Stimulated activated memory B cell treated with anti-CD40 and anti-IgM and Interleukin-4, amounts not matched to agents 10 μg/mL and 1 μg/mL and 100 μg/mL, for 72 hours (primary cell): ENCODE measurements at regions not wholly inside any gene's neighbourhood (a gene's known extent, or its start where the extent isn't known, plus 50 kb on each side); places are given as distances from the start of the nearest gene placed in this dataset.

Experiments
- ATAC-seq: fragments of 150-1000 bp; cut with Tn5 transposase; 2 replicates; pipeline ENCODE4 v1.10.0; 2021
- H3K27ac Mint-ChIP-seq: one replicate; pipeline ENCODE4 v1.8.0; 2022; ENCODE audit warnings: mild to moderate bottlenecking, mixed read lengths
- H3K27me3 Mint-ChIP-seq: one replicate; pipeline ENCODE4 v1.8.0; 2022; ENCODE audit warnings: mixed read lengths
- H3K36me3 Mint-ChIP-seq: one replicate; pipeline ENCODE4 v1.8.0; 2022; ENCODE audit warnings: mixed read lengths
- H3K4me1 Mint-ChIP-seq: one replicate; pipeline ENCODE4 v1.8.0; 2022; ENCODE audit warnings: mixed read lengths
- H3K4me3 Mint-ChIP-seq: one replicate; pipeline ENCODE4 v1.8.0; 2022; ENCODE audit warnings: mild to moderate bottlenecking, moderate library complexity, mixed read lengths
- H3K9me3 Mint-ChIP-seq: one replicate; pipeline ENCODE4 v1.8.0; 2022; ENCODE audit warnings: mixed read lengths

- no peaks in the 10 kb centered on the region for H3K36me3 Mint-ChIP-seq
- H3K9me3 Mint-ChIP-seq = peaks cover 10% of the 10 kb centered on the region
- H3K4me1 Mint-ChIP-seq = no peaks in the 10 kb centered on the region
- no peak for ATAC-seq
- no peaks in the 10 kb centered on the region for H3K27me3 Mint-ChIP-seq
- H3K4me3 Mint-ChIP-seq = no peak overlapping the region
- no peak overlapping the region for H3K27ac Mint-ChIP-seq
Observed at GRCh38 chr12:113659416-113659815, 187.7 kb upstream of the LHX5 start.

GRCh38 chr12:113659015-113659414, 187.3 kb upstream of the LHX5 start:
- Mint-ChIP-seq H3K36me3 (no peaks in the 10 kb centered on the region), H3K27me3 (no peaks in the 10 kb centered on the region), H3K4me3 (no peak overlapping the region), H3K9me3 (peaks cover 10% of the 10 kb centered on the region), H3K4me1 (no peaks in the 10 kb centered on the region), H3K27ac (no peak overlapping the region)
- ATAC-seq = no peak

GRCh38 chr12:113658006-113658655, 186.5 kb upstream of the LHX5 start:
- no peaks in the 10 kb centered on the region for H3K4me1 Mint-ChIP-seq
- no peaks in the 10 kb centered on the region for H3K36me3 Mint-ChIP-seq
- no peak overlapping the region for H3K4me3 Mint-ChIP-seq
- H3K9me3 Mint-ChIP-seq = peaks cover 17% of the 10 kb centered on the region
- H3K27me3 Mint-ChIP-seq = no peaks in the 10 kb centered on the region
- H3K27ac Mint-ChIP-seq = no peak overlapping the region
- no peak for ATAC-seq

GRCh38 chr12:113655919-113656318, 184.2 kb upstream of the LHX5 start:
- no peaks in the 10 kb centered on the region for H3K27me3 Mint-ChIP-seq
- no peak for ATAC-seq
- no peak overlapping the region for H3K27ac Mint-ChIP-seq
- no peaks in the 10 kb centered on the region for H3K4me1 Mint-ChIP-seq
- peaks cover 17% of the 10 kb centered on the region for H3K9me3 Mint-ChIP-seq
- no peaks in the 10 kb centered on the region for H3K36me3 Mint-ChIP-seq
- no peak overlapping the region for H3K4me3 Mint-ChIP-seq

GRCh38 chr12:113655479-113655878, 183.8 kb upstream of the LHX5 start:
- H3K4me1 Mint-ChIP-seq = no peaks in the 10 kb centered on the region
- no peaks in the 10 kb centered on the region for H3K36me3 Mint-ChIP-seq
- H3K27me3 Mint-ChIP-seq = no peaks in the 10 kb centered on the region
- peaks cover 17% of the 10 kb centered on the region for H3K9me3 Mint-ChIP-seq
- H3K27ac Mint-ChIP-seq = no peak overlapping the region
- ATAC-seq = no peak
- no peak overlapping the region for H3K4me3 Mint-ChIP-seq

GRCh38 chr12:113651662-113652061, 180.0 kb upstream of the LHX5 start:
- H3K36me3 Mint-ChIP-seq = no peaks in the 10 kb centered on the region
- H3K27ac Mint-ChIP-seq = no peak overlapping the region
- H3K27me3 Mint-ChIP-seq = peaks cover 31% of the 10 kb centered on the region
- H3K4me1 Mint-ChIP-seq = no peaks in the 10 kb centered on the region
- peaks cover 12% of the 10 kb centered on the region for H3K9me3 Mint-ChIP-seq
- H3K4me3 Mint-ChIP-seq = no peak overlapping the region
- ATAC-seq = no peak

- Mint-ChIP-seq H3K36me3 (no peaks in the 10 kb centered on the region), H3K4me3 (no peak overlapping the region), H3K9me3 (peaks cover 10% of the 10 kb centered on the region), H3K27me3 (peaks cover 37% of the 10 kb centered on the region), H3K4me1 (no peaks in the 10 kb centered on the region), H3K27ac (no peak overlapping the region)
- ATAC-seq = no peak
Observed at GRCh38 chr12:113650476-113650875, 178.8 kb upstream of the LHX5 start.

- Mint-ChIP-seq H3K36me3 (no peaks in the 10 kb centered on the region), H3K27me3 (peaks cover 48% of the 10 kb centered on the region), H3K4me3 (no peak overlapping the region), H3K27ac (no peak overlapping the region), H3K4me1 (no peaks in the 10 kb centered on the region), H3K9me3 (peaks cover 7% of the 10 kb centered on the region)
- ATAC-seq = no peak
Observed at GRCh38 chr12:113649256-113649830, 177.7 kb upstream of the LHX5 start.

GRCh38 chr12:113647048-113647447, 175.4 kb upstream of the LHX5 start:
- no peaks in the 10 kb centered on the region for H3K9me3 Mint-ChIP-seq
- no peak overlapping the region for H3K27ac Mint-ChIP-seq
- H3K27me3 Mint-ChIP-seq = peaks cover 69% of the 10 kb centered on the region
- no peak for ATAC-seq
- no peaks in the 10 kb centered on the region for H3K4me1 Mint-ChIP-seq
- no peaks in the 10 kb centered on the region for H3K36me3 Mint-ChIP-seq
- H3K4me3 Mint-ChIP-seq = no peak overlapping the region

GRCh38 chr12:113645603-113646002, 173.9 kb upstream of the LHX5 start:
- ATAC-seq = no peak
- Mint-ChIP-seq H3K4me3 (no peak overlapping the region), H3K27me3 (peaks cover 84% of the 10 kb centered on the region), H3K36me3 (no peaks in the 10 kb centered on the region), H3K4me1 (no peaks in the 10 kb centered on the region), H3K9me3 (no peaks in the 10 kb centered on the region), H3K27ac (no peak overlapping the region)

GRCh38 chr12:113645183-113645582, 173.5 kb upstream of the LHX5 start:
- H3K27me3 Mint-ChIP-seq = peaks cover 84% of the 10 kb centered on the region

GRCh38 chr12:113643177-113643974, 171.7 kb upstream of the LHX5 start:
- Mint-ChIP-seq H3K4me3 (no peak overlapping the region), H3K27ac (no peak overlapping the region), H3K9me3 (peaks cover 3% of the 10 kb centered on the region), H3K27me3 (peaks cover 85% of the 10 kb centered on the region), H3K36me3 (no peaks in the 10 kb centered on the region), H3K4me1 (peaks cover 5% of the 10 kb centered on the region)
- ATAC-seq = no peak

More at GRCh38 chr12:113645183-113645582, 173.5 kb upstream of the LHX5 start:
- no peaks in the 10 kb centered on the region for H3K36me3 Mint-ChIP-seq
- no peak for ATAC-seq
- no peak overlapping the region for H3K27ac Mint-ChIP-seq
- H3K9me3 Mint-ChIP-seq = no peaks in the 10 kb centered on the region
- H3K4me1 Mint-ChIP-seq = no peaks in the 10 kb centered on the region
- no peak overlapping the region for H3K4me3 Mint-ChIP-seq

- H3K4me1 Mint-ChIP-seq = peaks cover 6% of the 10 kb centered on the region
Observed at GRCh38 chr12:113642672-113643071, 171.0 kb upstream of the LHX5 start.

GRCh38 chr12:113642216-113642615, 170.5 kb upstream of the LHX5 start:
- no peak for ATAC-seq
- Mint-ChIP-seq H3K4me1 (peaks cover 6% of the 10 kb centered on the region), H3K27me3 (peaks cover 76% of the 10 kb centered on the region), H3K27ac (no peak overlapping the region), H3K36me3 (no peaks in the 10 kb centered on the region), H3K9me3 (peaks cover 3% of the 10 kb centered on the region), H3K4me3 (no peak overlapping the region)

More at GRCh38 chr12:113642672-113643071, 171.0 kb upstream of the LHX5 start:
- Mint-ChIP-seq H3K36me3 (no peaks in the 10 kb centered on the region), H3K27me3 (peaks cover 81% of the 10 kb centered on the region), H3K4me3 (no peak overlapping the region), H3K9me3 (peaks cover 3% of the 10 kb centered on the region), H3K27ac (no peak overlapping the region)
- no peak for ATAC-seq

- peaks cover 6% of the 10 kb centered on the region for H3K4me1 Mint-ChIP-seq
- H3K27me3 Mint-ChIP-seq = peaks cover 70% of the 10 kb centered on the region
- no peak overlapping the region for H3K27ac Mint-ChIP-seq
- H3K36me3 Mint-ChIP-seq = no peaks in the 10 kb centered on the region
- no peak overlapping the region for H3K4me3 Mint-ChIP-seq
- peaks cover 3% of the 10 kb centered on the region for H3K9me3 Mint-ChIP-seq
- no peak for ATAC-seq
Observed at GRCh38 chr12:113641426-113642030, 169.9 kb upstream of the LHX5 start.
